ENCODE measurements at regions not wholly inside any gene's neighbourhood (a gene's known extent, or its start where the extent isn't known, plus 50 kb on each side); places are given as distances from the start of the nearest gene placed in this dataset.

- intact Hi-C loops (cut with DNase I; ENCODE audit: low total_unique reads), result no loop called here
- no peak for DNase-seq (ENCODE audit: low spot score in 2 of 2)
- no peak for TF ChIP-seq POLR2A (IDR thresholded peaks at IDR 0.05)
- no peak for TF ChIP-seq POLR2AphosphoS5 (IDR thresholded peaks at IDR 0.05)
- no peak for TF ChIP-seq CTCF (IDR thresholded peaks at IDR 0.05)
- Histone ChIP-seq H3K27ac (no peak overlapping the region), H3K4me3 (no peak overlapping the region), H3K27me3 (peaks cover 0 to 21% of the 10 kb centered on the region in 2 donors), H3K36me3 (no peaks in the 10 kb centered on the region), H3K9me3 (no peaks in the 10 kb centered on the region), H3K4me1 (no peaks in the 10 kb centered on the region)
Measured at GRCh38 chr16:51573191-51573590, 422.1 kb upstream of the SALL1 start.

- TF ChIP-seq CTCF (IDR thresholded peaks at IDR 0.05) (no peak), POLR2A (IDR thresholded peaks at IDR 0.05) (no peak), POLR2AphosphoS5 (IDR thresholded peaks at IDR 0.05) (no peak)
- peaks cover 0 to 13% of the 10 kb centered on the region in 2 donors for H3K27me3 ChIP-seq
Measured at GRCh38 chr16:51569203-51569931, 418.3 kb upstream of the SALL1 start.

GRCh38 chr16:51567911-51568310 lies 416.8 kb upstream of the SALL1 start:
- intact Hi-C loops (cut with DNase I; ENCODE audit: low total_unique reads), result no loop called here
- no peak overlapping the region for H3K27ac ChIP-seq
- H3K4me1 ChIP-seq, result no peaks in the 10 kb centered on the region
- H3K9me3 ChIP-seq, result no peaks in the 10 kb centered on the region
- no peak overlapping the region for H3K4me3 ChIP-seq
- H3K36me3 ChIP-seq, result no peaks in the 10 kb centered on the region
- H3K27me3 ChIP-seq, result peaks cover 0 to 11% of the 10 kb centered on the region in 2 donors
- no peak for TF ChIP-seq CTCF (IDR thresholded peaks at IDR 0.05)
- no peak for TF ChIP-seq POLR2AphosphoS5 (IDR thresholded peaks at IDR 0.05)
- no peak for TF ChIP-seq POLR2A (IDR thresholded peaks at IDR 0.05)
- no peak for DNase-seq (ENCODE audit: low spot score in 2 of 2)

More at GRCh38 chr16:51569203-51569931, 418.3 kb upstream of the SALL1 start:
- intact Hi-C loops (cut with DNase I; ENCODE audit: low total_unique reads), result no loop called here
- H3K27ac ChIP-seq, result no peak overlapping the region
- DNase-seq (ENCODE audit: low spot score in 2 of 2), result no peak
- H3K4me1 ChIP-seq, result no peaks in the 10 kb centered on the region
- H3K4me3 ChIP-seq, result no peak overlapping the region
- H3K9me3 ChIP-seq, result no peaks in the 10 kb centered on the region
- no peaks in the 10 kb centered on the region for H3K36me3 ChIP-seq

GRCh38 chr16:51565184-51565583 lies 414.1 kb upstream of the SALL1 start:
- H3K4me3 ChIP-seq, result no peak overlapping the region
- no peak for TF ChIP-seq POLR2AphosphoS5 (IDR thresholded peaks at IDR 0.05)
- TF ChIP-seq CTCF (IDR thresholded peaks at IDR 0.05), result no peak
- TF ChIP-seq POLR2A (IDR thresholded peaks at IDR 0.05), result no peak
- intact Hi-C loops (cut with DNase I; ENCODE audit: low total_unique reads), result no loop called here

GRCh38 chr16:51562891-51563290 lies 411.8 kb upstream of the SALL1 start:
- H3K4me3 ChIP-seq, result no peak overlapping the region
- no peaks in the 10 kb centered on the region for H3K4me1 ChIP-seq
- intact Hi-C loops (cut with DNase I; ENCODE audit: low total_unique reads), result no loop called here
- no peaks in the 10 kb centered on the region for H3K9me3 ChIP-seq
- DNase-seq (ENCODE audit: low spot score in 2 of 2), result no peak
- no peak overlapping the region for H3K27ac ChIP-seq
- TF ChIP-seq POLR2A (IDR thresholded peaks at IDR 0.05) (no peak), POLR2AphosphoS5 (IDR thresholded peaks at IDR 0.05) (no peak), CTCF (IDR thresholded peaks at IDR 0.05) (no peak)
- no peaks in the 10 kb centered on the region for H3K27me3 ChIP-seq
- H3K36me3 ChIP-seq, result no peaks in the 10 kb centered on the region

More at GRCh38 chr16:51565184-51565583, 414.1 kb upstream of the SALL1 start:
- no peak for DNase-seq (ENCODE audit: low spot score in 2 of 2)
- Histone ChIP-seq H3K36me3 (no peaks in the 10 kb centered on the region), H3K27me3 (no peaks in the 10 kb centered on the region), H3K27ac (no peak overlapping the region), H3K4me1 (no peaks in the 10 kb centered on the region), H3K9me3 (no peaks in the 10 kb centered on the region)

Data from breast epithelium (tissue), 4 donors.